WTC11 (cell line): ENCODE measurements at regions not wholly inside any gene's neighbourhood (a gene's known extent, or its start where the extent isn't known, plus 50 kb on each side); places are given as distances from the start of the nearest gene placed in this dataset.

Experiments
- CBFB ChIP-seq: sonication (generic); formaldehyde crosslinking; IDR thresholded peaks from 2 replicates; pipeline ENCODE4 v1.8.1; 2022; ENCODE audit warnings: mild to moderate bottlenecking, low read depth, missing genetic modification reagents
- SMAD3 ChIP-seq: sonication (generic); formaldehyde crosslinking; IDR thresholded peaks from 2 replicates; pipeline ENCODE4 v1.8.0; 2022; ENCODE audit warnings: missing genetic modification reagents, mild to moderate bottlenecking, borderline replicate concordance
- TEAD4 ChIP-seq: sonication (generic); formaldehyde crosslinking; IDR thresholded peaks from 2 replicates; pipeline ENCODE4 v1.8.0; 2022; ENCODE audit warnings: mild to moderate bottlenecking, missing genetic modification reagents
- TF ChIP-seq, protein P1 (sequence below): fragments of 200-600 bp; IDR thresholded peaks from 2 replicates; pipeline ENCODE4 v1.8.0; 2022; ENCODE audit warnings: antibody characterized with exemption
- TF ChIP-seq, protein P2 (sequence below): fragments of 250-450 bp; sonication (Bioruptor Pico); IDR thresholded peaks from 2 replicates; pipeline ENCODE4 v2.1.2; 2022; ENCODE audit warnings: mild to moderate bottlenecking, moderate library complexity
- TF ChIP-seq, protein P3 (sequence below): sonication (generic); formaldehyde crosslinking; IDR thresholded peaks from 2 replicates; pipeline ENCODE4 v1.8.1; 2023; ENCODE audit warnings: mild to moderate bottlenecking, missing genetic modification reagents, moderate library complexity
- TF ChIP-seq, protein P4 (sequence below): sonication (generic); formaldehyde crosslinking; IDR thresholded peaks from 2 replicates; pipeline ENCODE4 v1.8.0; 2022; ENCODE audit warnings: mild to moderate bottlenecking, missing genetic modification reagents
- TF ChIP-seq, protein P5 (sequence below): sonication (generic); formaldehyde crosslinking; IDR thresholded peaks from 2 replicates; pipeline ENCODE4 v1.8.0; 2023; ENCODE audit warnings: missing genetic modification reagents

DNA sequence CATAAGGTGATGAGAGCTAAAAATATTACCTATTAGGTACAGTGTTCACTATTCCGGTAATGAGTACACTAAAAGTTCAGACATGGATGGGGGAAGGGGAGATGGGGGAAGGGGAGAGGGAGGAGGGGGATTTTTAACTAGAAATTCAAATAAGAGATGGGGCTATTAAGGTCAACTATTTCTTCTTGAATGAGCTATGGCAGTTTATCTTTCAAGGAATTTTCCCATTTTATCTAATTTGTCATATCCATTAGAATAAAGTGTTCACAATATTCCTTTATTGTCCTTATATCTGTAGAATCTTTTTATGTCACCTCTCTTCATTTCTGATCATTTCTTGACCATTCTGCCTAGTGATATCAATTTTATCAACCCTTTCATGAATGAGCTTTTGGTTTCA is 362.4 kb downstream of the SUCLA2 start:
- no peak for TF ChIP-seq SMAD3
- TF ChIP-seq, protein P1, sequence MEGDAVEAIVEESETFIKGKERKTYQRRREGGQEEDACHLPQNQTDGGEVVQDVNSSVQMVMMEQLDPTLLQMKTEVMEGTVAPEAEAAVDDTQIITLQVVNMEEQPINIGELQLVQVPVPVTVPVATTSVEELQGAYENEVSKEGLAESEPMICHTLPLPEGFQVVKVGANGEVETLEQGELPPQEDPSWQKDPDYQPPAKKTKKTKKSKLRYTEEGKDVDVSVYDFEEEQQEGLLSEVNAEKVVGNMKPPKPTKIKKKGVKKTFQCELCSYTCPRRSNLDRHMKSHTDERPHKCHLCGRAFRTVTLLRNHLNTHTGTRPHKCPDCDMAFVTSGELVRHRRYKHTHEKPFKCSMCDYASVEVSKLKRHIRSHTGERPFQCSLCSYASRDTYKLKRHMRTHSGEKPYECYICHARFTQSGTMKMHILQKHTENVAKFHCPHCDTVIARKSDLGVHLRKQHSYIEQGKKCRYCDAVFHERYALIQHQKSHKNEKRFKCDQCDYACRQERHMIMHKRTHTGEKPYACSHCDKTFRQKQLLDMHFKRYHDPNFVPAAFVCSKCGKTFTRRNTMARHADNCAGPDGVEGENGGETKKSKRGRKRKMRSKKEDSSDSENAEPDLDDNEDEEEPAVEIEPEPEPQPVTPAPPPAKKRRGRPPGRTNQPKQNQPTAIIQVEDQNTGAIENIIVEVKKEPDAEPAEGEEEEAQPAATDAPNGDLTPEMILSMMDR: no peak
- TF ChIP-seq TEAD4: no peak
- TF ChIP-seq, protein P2, sequence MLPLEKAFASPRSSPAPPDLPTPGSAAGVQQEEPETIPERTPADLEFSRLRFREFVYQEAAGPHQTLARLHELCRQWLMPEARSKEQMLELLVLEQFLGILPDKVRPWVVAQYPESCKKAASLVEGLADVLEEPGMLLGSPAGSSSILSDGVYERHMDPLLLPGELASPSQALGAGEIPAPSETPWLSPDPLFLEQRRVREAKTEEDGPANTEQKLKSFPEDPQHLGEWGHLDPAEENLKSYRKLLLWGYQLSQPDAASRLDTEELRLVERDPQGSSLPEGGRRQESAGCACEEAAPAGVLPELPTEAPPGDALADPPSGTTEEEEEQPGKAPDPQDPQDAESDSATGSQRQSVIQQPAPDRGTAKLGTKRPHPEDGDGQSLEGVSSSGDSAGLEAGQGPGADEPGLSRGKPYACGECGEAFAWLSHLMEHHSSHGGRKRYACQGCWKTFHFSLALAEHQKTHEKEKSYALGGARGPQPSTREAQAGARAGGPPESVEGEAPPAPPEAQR (CRISPR knock-in tag): no peak
- TF ChIP-seq, protein P3, sequence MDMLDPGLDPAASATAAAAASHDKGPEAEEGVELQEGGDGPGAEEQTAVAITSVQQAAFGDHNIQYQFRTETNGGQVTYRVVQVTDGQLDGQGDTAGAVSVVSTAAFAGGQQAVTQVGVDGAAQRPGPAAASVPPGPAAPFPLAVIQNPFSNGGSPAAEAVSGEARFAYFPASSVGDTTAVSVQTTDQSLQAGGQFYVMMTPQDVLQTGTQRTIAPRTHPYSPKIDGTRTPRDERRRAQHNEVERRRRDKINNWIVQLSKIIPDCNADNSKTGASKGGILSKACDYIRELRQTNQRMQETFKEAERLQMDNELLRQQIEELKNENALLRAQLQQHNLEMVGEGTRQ (CRISPR knock-in tag): no peak
- TF ChIP-seq, protein P4, sequence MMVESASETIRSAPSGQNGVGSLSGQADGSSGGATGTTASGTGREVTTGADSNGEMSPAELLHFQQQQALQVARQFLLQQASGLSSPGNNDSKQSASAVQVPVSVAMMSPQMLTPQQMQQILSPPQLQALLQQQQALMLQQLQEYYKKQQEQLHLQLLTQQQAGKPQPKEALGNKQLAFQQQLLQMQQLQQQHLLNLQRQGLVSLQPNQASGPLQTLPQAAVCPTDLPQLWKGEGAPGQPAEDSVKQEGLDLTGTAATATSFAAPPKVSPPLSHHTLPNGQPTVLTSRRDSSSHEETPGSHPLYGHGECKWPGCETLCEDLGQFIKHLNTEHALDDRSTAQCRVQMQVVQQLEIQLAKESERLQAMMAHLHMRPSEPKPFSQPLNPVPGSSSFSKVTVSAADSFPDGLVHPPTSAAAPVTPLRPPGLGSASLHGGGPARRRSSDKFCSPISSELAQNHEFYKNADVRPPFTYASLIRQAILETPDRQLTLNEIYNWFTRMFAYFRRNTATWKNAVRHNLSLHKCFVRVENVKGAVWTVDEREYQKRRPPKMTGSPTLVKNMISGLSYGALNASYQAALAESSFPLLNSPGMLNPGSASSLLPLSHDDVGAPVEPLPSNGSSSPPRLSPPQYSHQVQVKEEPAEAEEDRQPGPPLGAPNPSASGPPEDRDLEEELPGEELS (CRISPR knock-in tag): no peak
- TF ChIP-seq CBFB (CRISPR knock-in tag): no peak
- TF ChIP-seq, protein P5, sequence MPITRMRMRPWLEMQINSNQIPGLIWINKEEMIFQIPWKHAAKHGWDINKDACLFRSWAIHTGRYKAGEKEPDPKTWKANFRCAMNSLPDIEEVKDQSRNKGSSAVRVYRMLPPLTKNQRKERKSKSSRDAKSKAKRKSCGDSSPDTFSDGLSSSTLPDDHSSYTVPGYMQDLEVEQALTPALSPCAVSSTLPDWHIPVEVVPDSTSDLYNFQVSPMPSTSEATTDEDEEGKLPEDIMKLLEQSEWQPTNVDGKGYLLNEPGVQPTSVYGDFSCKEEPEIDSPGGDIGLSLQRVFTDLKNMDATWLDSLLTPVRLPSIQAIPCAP: no peak
